ENCODE measurements at regions not wholly inside any gene's neighbourhood (a gene's known extent, or its start where the extent isn't known, plus 50 kb on each side); places are given as distances from the start of the nearest gene placed in this dataset.
"Not testable (repeated sequence)": the region's sequence is repeated elsewhere in the genome, so short reads cannot be mapped to it uniquely, and the experiment has no call there.

GRCh38 chr13:85597790-85598500 lies 201.3 kb downstream of the SLITRK6 start:
- DNase-seq: no peak

- no peak for DNase-seq
Observed at GRCh38 chr13:85592211-85592610, 207.0 kb downstream of the SLITRK6 start.

- no peak for DNase-seq
Observed at GRCh38 chr13:85590231-85590931, 208.8 kb downstream of the SLITRK6 start.

- DNase-seq: no peak
Observed at GRCh38 chr13:85589021-85589420, 210.2 kb downstream of the SLITRK6 start.

- no peak for DNase-seq
Observed at GRCh38 chr13:85588359-85588758, 210.9 kb downstream of the SLITRK6 start.

GRCh38 chr13:85586856-85587255 lies 212.4 kb downstream of the SLITRK6 start:
- DNase-seq: no peak

GRCh38 chr13:85586422-85586831 lies 212.8 kb downstream of the SLITRK6 start:
- DNase-seq: no peak

GRCh38 chr13:85582890-85583289 lies 216.3 kb downstream of the SLITRK6 start:
- no peak for DNase-seq

GRCh38 chr13:85575110-85575509 lies 224.1 kb downstream of the SLITRK6 start:
- DNase-seq: no peak

GRCh38 chr13:85567909-85568308 lies 231.3 kb downstream of the SLITRK6 start:
- no peak for DNase-seq

- no peak for DNase-seq
Observed at GRCh38 chr13:85565652-85566051, 233.6 kb downstream of the SLITRK6 start.

- DNase-seq: no peak
Observed at GRCh38 chr13:85564598-85564997, 234.6 kb downstream of the SLITRK6 start.

- DNase-seq: no peak
Observed at GRCh38 chr13:85562282-85562681, 236.9 kb downstream of the SLITRK6 start.

- no peak for DNase-seq
Observed at GRCh38 chr13:85557691-85558467, 241.3 kb downstream of the SLITRK6 start.

- no peak for DNase-seq
Observed at GRCh38 chr13:85551012-85551411, 248.2 kb downstream of the SLITRK6 start.

- DNase-seq: no peak
Observed at GRCh38 chr13:85549819-85550218, 249.4 kb downstream of the SLITRK6 start.

- not testable (repeated sequence) for DNase-seq
Observed at GRCh38 chr13:85548845-85549244, 250.4 kb downstream of the SLITRK6 start.

- no peak for DNase-seq
Observed at GRCh38 chr13:85545771-85546170, 253.4 kb downstream of the SLITRK6 start.

- no peak for DNase-seq
Observed at GRCh38 chr13:85544756-85545155, 254.5 kb downstream of the SLITRK6 start.

- DNase-seq: no peak
Observed at GRCh38 chr13:85543144-85543543, 256.1 kb downstream of the SLITRK6 start.

GRCh38 chr13:85541476-85541875 lies 257.7 kb downstream of the SLITRK6 start:
- no peak for DNase-seq

- DNase-seq: no peak
Observed at GRCh38 chr13:85538957-85539356, 260.3 kb downstream of the SLITRK6 start.

GRCh38 chr13:85537601-85538000 lies 261.6 kb downstream of the SLITRK6 start:
- DNase-seq: no peak

- no peak for DNase-seq
Observed at GRCh38 chr13:85536706-85537105, 262.5 kb downstream of the SLITRK6 start.

All from NCI-H2107 (cell line).